ENCODE measurements at regions not wholly inside any gene's neighbourhood (a gene's known extent, or its start where the extent isn't known, plus 50 kb on each side); places are given as distances from the start of the nearest gene placed in this dataset.

DNA sequence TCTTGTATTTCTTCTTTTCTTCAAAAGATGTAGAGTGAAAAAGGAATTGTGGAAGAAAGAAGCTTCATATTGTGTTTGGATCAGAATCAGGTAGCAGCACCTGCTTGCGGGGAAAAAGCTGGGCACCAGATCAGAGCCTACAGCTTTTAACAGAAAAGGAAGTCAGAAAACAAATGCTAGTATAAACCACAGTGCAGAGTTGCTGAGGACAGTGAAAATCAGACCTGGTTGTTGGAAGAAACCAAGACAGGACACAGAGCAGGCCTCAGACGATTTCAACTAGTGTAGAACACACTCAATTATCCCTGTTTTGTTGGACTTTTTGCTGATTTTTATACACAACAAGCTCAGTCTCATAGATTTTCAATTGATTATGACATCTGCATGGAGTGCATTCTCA lies 221.4 kb downstream of the PTN start:
- TF ChIP-seq, protein P1, sequence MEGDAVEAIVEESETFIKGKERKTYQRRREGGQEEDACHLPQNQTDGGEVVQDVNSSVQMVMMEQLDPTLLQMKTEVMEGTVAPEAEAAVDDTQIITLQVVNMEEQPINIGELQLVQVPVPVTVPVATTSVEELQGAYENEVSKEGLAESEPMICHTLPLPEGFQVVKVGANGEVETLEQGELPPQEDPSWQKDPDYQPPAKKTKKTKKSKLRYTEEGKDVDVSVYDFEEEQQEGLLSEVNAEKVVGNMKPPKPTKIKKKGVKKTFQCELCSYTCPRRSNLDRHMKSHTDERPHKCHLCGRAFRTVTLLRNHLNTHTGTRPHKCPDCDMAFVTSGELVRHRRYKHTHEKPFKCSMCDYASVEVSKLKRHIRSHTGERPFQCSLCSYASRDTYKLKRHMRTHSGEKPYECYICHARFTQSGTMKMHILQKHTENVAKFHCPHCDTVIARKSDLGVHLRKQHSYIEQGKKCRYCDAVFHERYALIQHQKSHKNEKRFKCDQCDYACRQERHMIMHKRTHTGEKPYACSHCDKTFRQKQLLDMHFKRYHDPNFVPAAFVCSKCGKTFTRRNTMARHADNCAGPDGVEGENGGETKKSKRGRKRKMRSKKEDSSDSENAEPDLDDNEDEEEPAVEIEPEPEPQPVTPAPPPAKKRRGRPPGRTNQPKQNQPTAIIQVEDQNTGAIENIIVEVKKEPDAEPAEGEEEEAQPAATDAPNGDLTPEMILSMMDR (conservative IDR thresholded peaks at IDR 0.05 in 1 of 2, IDR thresholded peaks at IDR 0.05 in 1 of 2; ENCODE audit: extremely low read depth in 1 of 2, insufficient read depth in 1 of 2, low read depth in 1 of 2, low read length in 2 of 2) = no peak
- TF ChIP-seq EZH2 (IDR thresholded peaks at IDR 0.05; ENCODE audit: borderline replicate concordance, low read length) = no peak
